HEK293 (cell line): ENCODE measurements at regions not wholly inside any gene's neighbourhood (a gene's known extent, or its start where the extent isn't known, plus 50 kb on each side); places are given as distances from the start of the nearest gene placed in this dataset.

ENCODE experiments used
- CTCF ChIA-PET: fragments of 350-600 bp; formaldehyde crosslinking; extraction: SDS; loops from one replicate; lab custom pipeline; 2021; ENCODE audit warnings: antibody characterized with exemption; lab: Yijun Ruan, JAX
- POLR2A ChIA-PET: fragments of 300-600 bp; formaldehyde crosslinking; extraction: SDS; loops from one replicate; lab custom pipeline; 2020; ENCODE audit warnings: antibody characterized with exemption, inconsistent platforms; lab: Yijun Ruan, JAX
- H3K27ac ChIP-seq: fragments of 200-500 bp; sonication (Bioruptor generic); 2 replicates; pipeline ENCODE4 v1.5.1; 2014; ENCODE audit warnings: low read depth, low read length, control low read depth, inconsistent platforms; ENCODE audit errors: extremely low read depth
- H3K36me3 ChIP-seq, 2 experiments: fragments of 200-500 bp in 1 of 2; sonication (Bioruptor generic) in 1 of 2; 1 replicate in 1 of 2; 2 replicates in 1 of 2; pipeline ENCODE4 v1.5.1; 2014 to 2017; ENCODE audit warnings: inconsistent platforms in 2 of 2, low read length in 2 of 2; ENCODE audit not compliant: control insufficient read depth in 2 of 2, insufficient read depth in 1 of 2
- H3K4me1 ChIP-seq: fragments of 200-500 bp; sonication (Bioruptor generic); 2 replicates; pipeline ENCODE4 v1.5.1; 2014; ENCODE audit warnings: mild to moderate bottlenecking, low read length, inconsistent platforms; ENCODE audit not compliant: control insufficient read depth, insufficient read depth
- H3K4me3 ChIP-seq: 2 replicates; pipeline ENCODE4 v1.5.1; 2011; ENCODE audit warnings: low read depth, mild to moderate bottlenecking, control low read depth, low read length, moderate library complexity
- H3K9me3 ChIP-seq: fragments of 200-500 bp; sonication (Bioruptor generic); 2 replicates; pipeline ENCODE4 v1.5.1; 2014; ENCODE audit warnings: low read depth, low read length, inconsistent platforms; ENCODE audit not compliant: control insufficient read depth, insufficient read depth
- HOXD13 ChIP-seq: sonication (generic); formaldehyde crosslinking; IDR thresholded peaks from 2 replicates; pipeline ENCODE4 v1.8.0; 2022; ENCODE audit warnings: missing genetic modification reagents, borderline replicate concordance
- MZF1 ChIP-seq: fragments of 450-650 bp; formaldehyde crosslinking; IDR thresholded peaks from 2 replicates; pipeline ENCODE4 v1.5.1; 2017; ENCODE audit warnings: missing biosample characterization, missing genetic modification characterization, borderline replicate concordance
- REPIN1 ChIP-seq: fragments of 450-650 bp; formaldehyde crosslinking; IDR thresholded peaks from 2 replicates; pipeline ENCODE4 v1.5.1; 2017; ENCODE audit warnings: missing biosample characterization, missing genetic modification characterization, low read depth
- WT1 ChIP-seq: fragments of 450-650 bp; formaldehyde crosslinking; IDR thresholded peaks from 2 replicates; pipeline ENCODE4 v1.5.1; 2016; ENCODE audit warnings: missing biosample characterization, missing genetic modification characterization
- ZBTB17 ChIP-seq: fragments of 450-650 bp; formaldehyde crosslinking; IDR thresholded peaks from 2 replicates; pipeline ENCODE4 v1.5.1; 2016; ENCODE audit warnings: missing biosample characterization, missing genetic modification characterization
- ZFHX2 ChIP-seq: fragments of 450-650 bp; formaldehyde crosslinking; conservative IDR thresholded peaks from 2 replicates; pipeline ENCODE4 v1.5.1; 2016; ENCODE audit warnings: missing biosample characterization, missing genetic modification characterization
- ZNF121 ChIP-seq: fragments of 450-650 bp; formaldehyde crosslinking; IDR thresholded peaks from 2 replicates; pipeline ENCODE4 v1.5.1; 2016; ENCODE audit warnings: missing biosample characterization, missing genetic modification characterization
- ZNF221 ChIP-seq: fragments of 450-650 bp; formaldehyde crosslinking; IDR thresholded peaks from 2 replicates; pipeline ENCODE4 v1.5.1; 2017; ENCODE audit warnings: missing biosample characterization, missing genetic modification characterization, borderline replicate concordance
- ZNF239 ChIP-seq: fragments of 450-650 bp; formaldehyde crosslinking; IDR thresholded peaks from 2 replicates; pipeline ENCODE4 v1.5.1; 2016; ENCODE audit warnings: missing biosample characterization, missing genetic modification characterization
- ZNF391 ChIP-seq: fragments of 450-650 bp; formaldehyde crosslinking; IDR thresholded peaks from 2 replicates; pipeline ENCODE4 v1.5.1; 2016; ENCODE audit warnings: low read depth, missing biosample characterization, missing genetic modification characterization, borderline replicate concordance
- ZNF600 ChIP-seq: fragments of 450-650 bp; formaldehyde crosslinking; IDR thresholded peaks from 2 replicates; pipeline ENCODE4 v1.5.1; 2016; ENCODE audit warnings: missing biosample characterization, missing genetic modification characterization
- ZNF658 ChIP-seq: fragments of 450-650 bp; formaldehyde crosslinking; IDR thresholded peaks from 2 replicates; pipeline ENCODE4; 2016; ENCODE audit warnings: missing biosample characterization, missing genetic modification characterization
- ZNF777 ChIP-seq: fragments of 450-650 bp; formaldehyde crosslinking; IDR thresholded peaks from 2 replicates; pipeline ENCODE4 v1.5.1; 2017; ENCODE audit warnings: missing biosample characterization, missing genetic modification characterization, borderline replicate concordance
- TF ChIP-seq, protein P1 (sequence below): fragments of 450-650 bp; formaldehyde crosslinking; IDR thresholded peaks from 2 replicates; pipeline ENCODE4 v1.5.1; 2016; ENCODE audit warnings: missing biosample characterization, missing genetic modification characterization
- TF ChIP-seq, protein P2 (sequence below): fragments of 450-650 bp; formaldehyde crosslinking; IDR thresholded peaks from 2 replicates; pipeline ENCODE4 v1.5.1; 2016; ENCODE audit warnings: missing biosample characterization, missing genetic modification characterization
- TF ChIP-seq, protein P3 (sequence below): fragments of 450-650 bp; formaldehyde crosslinking; IDR thresholded peaks from 2 replicates; pipeline ENCODE4 v1.5.1; 2016; ENCODE audit warnings: missing biosample characterization, missing genetic modification characterization
- TF ChIP-seq, protein P4 (sequence below): fragments of 450-650 bp; formaldehyde crosslinking; IDR thresholded peaks from 2 replicates; pipeline ENCODE4 v1.5.1; 2016; ENCODE audit warnings: missing biosample characterization, missing genetic modification characterization

DNA sequence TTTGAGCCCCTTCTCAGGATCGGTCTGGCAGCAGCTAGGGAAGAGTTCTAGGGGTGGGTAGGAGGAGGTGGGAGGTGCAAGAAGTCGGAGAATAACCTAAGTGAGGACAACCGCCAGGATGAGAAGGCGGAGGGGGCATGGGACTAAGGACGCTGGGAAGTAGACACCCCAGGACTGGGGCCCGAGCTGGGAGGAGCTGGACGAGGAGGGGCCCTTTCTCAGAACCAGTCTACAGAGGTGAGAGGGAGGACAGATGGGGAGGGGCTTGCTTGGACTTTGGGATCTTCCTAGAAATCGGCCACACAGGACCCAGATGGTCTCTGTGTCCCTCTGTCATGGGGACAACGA, 90.0 kb upstream of the MYL10 start:
- Histone ChIP-seq H3K4me1 (no peaks in the 10 kb centered on the region), H3K36me3 (no peaks in the 10 kb centered on the region), H3K4me3 (no peak overlapping the region), H3K9me3 (no peaks in the 10 kb centered on the region), H3K27ac (no peak overlapping the region)
- ChIA-PET CTCF (no interaction called here), POLR2A (no interaction called here)
- TF ChIP-seq ZNF777 (no peak), ZFHX2 (tag by site-specific recombination) (0 out of 2 replicates have a peak, but pooled peaks have one; percentile 8), ZNF658 (tag by site-specific recombination) (no peak)

DNA sequence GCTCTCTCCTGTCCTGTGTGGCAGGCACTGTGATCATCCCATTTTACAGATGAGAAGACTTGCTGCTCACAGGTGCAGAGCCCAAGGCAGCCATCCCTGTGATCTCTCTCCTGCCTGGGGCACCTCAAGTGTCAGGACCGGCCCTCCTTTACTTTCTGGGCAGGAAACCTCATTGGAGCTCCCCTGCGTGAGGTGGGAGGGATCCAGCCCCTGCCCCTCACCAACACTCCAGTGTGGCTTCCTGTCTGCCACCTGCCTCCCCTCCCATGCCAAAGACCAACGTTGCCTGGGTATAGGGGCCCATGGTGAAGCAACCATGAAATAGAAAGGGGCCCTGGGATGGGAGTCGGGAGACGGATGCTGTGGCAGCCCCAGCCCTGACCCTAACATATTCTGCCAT, 91.2 kb upstream of the MYL10 start:
- ChIA-PET POLR2A (no interaction called here), CTCF (no interaction called here)
- Histone ChIP-seq H3K36me3 (no peaks in the 10 kb centered on the region), H3K27ac (no peak overlapping the region), H3K9me3 (no peaks in the 10 kb centered on the region), H3K4me3 (no peak overlapping the region), H3K4me1 (no peaks in the 10 kb centered on the region)
- TF ChIP-seq ZNF221 (tag by site-specific recombination) (no peak), MZF1 (tag by site-specific recombination) (no peak), ZNF600 (tag by site-specific recombination) (no peak), WT1 (tag by site-specific recombination) (no peak), ZNF391 (no peak), HOXD13 (no peak), ZNF121 (tag by site-specific recombination) (no peak), ZNF239 (tag by site-specific recombination) (no peak), REPIN1 (tag by site-specific recombination) (no peak)
- TF ChIP-seq, protein P1, sequence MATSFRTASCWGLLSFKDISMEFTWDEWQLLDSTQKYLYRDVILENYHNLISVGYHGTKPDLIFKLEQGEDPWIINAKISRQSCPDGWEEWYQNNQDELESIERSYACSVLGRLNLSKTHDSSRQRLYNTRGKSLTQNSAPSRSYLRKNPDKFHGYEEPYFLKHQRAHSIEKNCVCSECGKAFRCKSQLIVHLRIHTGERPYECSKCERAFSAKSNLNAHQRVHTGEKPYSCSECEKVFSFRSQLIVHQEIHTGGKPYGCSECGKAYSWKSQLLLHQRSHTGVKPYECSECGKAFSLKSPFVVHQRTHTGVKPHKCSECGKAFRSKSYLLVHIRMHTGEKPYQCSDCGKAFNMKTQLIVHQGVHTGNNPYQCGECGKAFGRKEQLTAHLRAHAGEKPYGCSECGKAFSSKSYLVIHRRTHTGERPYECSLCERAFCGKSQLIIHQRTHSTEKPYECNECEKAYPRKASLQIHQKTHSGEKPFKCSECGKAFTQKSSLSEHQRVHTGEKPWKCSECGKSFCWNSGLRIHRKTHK (tag by site-specific recombination) = no peak
- TF ChIP-seq, protein P2, sequence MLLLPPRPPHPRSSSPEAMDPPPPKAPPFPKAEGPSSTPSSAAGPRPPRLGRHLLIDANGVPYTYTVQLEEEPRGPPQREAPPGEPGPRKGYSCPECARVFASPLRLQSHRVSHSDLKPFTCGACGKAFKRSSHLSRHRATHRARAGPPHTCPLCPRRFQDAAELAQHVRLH = no peak
- TF ChIP-seq, protein P3, sequence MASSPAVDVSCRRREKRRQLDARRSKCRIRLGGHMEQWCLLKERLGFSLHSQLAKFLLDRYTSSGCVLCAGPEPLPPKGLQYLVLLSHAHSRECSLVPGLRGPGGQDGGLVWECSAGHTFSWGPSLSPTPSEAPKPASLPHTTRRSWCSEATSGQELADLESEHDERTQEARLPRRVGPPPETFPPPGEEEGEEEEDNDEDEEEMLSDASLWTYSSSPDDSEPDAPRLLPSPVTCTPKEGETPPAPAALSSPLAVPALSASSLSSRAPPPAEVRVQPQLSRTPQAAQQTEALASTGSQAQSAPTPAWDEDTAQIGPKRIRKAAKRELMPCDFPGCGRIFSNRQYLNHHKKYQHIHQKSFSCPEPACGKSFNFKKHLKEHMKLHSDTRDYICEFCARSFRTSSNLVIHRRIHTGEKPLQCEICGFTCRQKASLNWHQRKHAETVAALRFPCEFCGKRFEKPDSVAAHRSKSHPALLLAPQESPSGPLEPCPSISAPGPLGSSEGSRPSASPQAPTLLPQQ (tag by site-specific recombination) = no peak

DNA sequence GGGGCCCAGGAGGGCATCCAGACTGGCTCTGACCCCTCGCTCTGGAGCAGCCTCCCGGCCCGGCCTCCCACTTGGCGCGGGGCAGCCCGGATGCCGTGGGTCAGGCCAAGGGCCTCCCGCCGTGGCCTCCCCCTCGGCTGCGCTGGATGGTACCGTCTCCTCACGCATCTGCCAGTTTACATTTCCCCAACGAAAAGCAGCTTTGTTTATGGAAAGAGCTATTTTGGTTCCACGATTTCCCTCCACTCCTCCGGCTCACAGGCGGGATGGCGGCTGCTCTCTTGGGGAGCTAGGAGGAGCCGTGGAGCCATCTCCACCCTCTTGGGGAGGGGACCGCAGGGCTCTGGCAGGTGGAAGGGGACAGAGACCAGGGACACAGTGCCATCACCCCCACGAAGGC, 93.2 kb upstream of the MYL10 start:
- POLR2A ChIA-PET = no interaction called here
- no peaks in the 10 kb centered on the region for H3K9me3 ChIP-seq
- TF ChIP-seq, protein P4, sequence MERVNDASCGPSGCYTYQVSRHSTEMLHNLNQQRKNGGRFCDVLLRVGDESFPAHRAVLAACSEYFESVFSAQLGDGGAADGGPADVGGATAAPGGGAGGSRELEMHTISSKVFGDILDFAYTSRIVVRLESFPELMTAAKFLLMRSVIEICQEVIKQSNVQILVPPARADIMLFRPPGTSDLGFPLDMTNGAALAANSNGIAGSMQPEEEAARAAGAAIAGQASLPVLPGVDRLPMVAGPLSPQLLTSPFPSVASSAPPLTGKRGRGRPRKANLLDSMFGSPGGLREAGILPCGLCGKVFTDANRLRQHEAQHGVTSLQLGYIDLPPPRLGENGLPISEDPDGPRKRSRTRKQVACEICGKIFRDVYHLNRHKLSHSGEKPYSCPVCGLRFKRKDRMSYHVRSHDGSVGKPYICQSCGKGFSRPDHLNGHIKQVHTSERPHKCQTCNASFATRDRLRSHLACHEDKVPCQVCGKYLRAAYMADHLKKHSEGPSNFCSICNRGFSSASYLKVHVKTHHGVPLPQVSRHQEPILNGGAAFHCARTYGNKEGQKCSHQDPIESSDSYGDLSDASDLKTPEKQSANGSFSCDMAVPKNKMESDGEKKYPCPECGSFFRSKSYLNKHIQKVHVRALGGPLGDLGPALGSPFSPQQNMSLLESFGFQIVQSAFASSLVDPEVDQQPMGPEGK (tag by site-specific recombination) = no peak
- TF ChIP-seq ZBTB17 (tag by site-specific recombination) = no peak
- TF ChIP-seq, all 188 proteins: peak for 0
- no peak overlapping the region for H3K4me3 ChIP-seq
- H3K27ac ChIP-seq = no peak overlapping the region
- H3K36me3 ChIP-seq = no peaks in the 10 kb centered on the region
- CTCF ChIA-PET = no interaction called here
- H3K4me1 ChIP-seq = no peaks in the 10 kb centered on the region
